GM18868 (cell line): ENCODE measurements at regions not wholly inside any gene's neighbourhood (a gene's known extent, or its start where the extent isn't known, plus 50 kb on each side); places are given as distances from the start of the nearest gene placed in this dataset.
"Not testable (repeated sequence)": the region's sequence is repeated elsewhere in the genome, so short reads cannot be mapped to it uniquely, and the experiment has no call there.

Source experiments
- ATAC-seq: cut with Tn5 transposase; IDR thresholded peaks from one replicate; pipeline ENCODE4 v1.9.1; 2021; ENCODE audit warnings: mild to moderate bottlenecking, moderate library complexity; ENCODE audit not compliant: unreplicated experiment

DNA sequence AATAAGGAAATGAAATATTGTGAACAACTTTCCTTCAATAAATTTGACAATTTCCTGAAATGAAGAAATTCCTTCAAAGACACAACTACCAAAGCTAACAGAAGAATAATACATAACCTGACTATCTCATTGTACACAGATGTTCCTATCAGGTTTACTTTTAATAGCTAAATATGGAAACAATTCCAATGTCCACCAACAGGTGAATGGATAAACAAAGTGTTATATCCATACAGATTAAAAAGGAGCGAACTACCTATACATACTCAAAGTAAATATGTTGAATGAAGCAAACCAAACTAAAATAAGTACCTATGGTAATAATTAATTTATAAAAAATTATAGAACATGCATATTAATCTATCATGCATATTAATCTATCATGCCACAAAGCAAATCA is 554.9 kb downstream of the PPP4R3C start:
- no peak for ATAC-seq

DNA sequence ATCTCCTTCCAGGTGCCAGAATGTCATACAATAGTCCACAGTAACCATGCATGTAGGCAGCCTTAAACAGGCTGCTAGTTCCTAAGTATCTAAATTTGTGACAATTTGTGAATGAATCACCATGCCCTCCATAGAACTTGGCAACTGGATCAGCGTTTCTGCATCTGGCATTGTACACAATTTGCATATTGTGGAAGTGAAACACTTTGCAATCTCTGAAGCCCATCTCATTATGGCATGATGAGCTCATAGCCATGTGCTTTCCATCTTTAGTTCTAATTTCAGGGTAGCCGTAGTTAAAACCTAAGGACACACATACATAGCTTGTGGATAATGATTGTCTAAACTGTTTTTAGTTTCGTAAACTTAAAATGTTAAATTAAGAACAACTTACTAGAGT is 573.6 kb downstream of the PPP4R3C start:
- no peak for ATAC-seq

GRCh38 chrX:26873736-26874135 is 589.4 kb downstream of the PPP4R3C start:
- no peak for ATAC-seq

GRCh38 chrX:26871967-26872366 is 591.2 kb downstream of the PPP4R3C start:
- ATAC-seq: no peak

DNA sequence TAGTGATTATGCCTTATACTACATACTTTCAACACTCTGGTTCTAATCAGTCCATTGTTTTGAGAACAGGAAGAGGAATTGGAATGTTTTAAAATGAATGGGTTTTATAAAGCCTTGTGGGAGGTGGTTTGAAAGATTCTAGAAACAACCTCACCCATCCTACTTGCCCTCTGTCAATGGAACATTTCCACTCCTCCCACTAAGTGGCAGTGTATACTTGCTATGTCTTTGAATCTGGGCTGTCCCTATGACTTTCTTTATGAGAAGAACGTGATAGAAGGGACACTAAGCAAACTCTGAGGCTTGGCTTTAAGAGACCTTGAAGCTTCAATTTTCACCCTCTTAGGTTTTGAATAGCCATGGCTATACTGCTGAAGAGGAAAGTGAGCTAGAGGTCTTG is 611.2 kb downstream of the PPP4R3C start:
- ATAC-seq: peak; percentile 95

GRCh38 chrX:26848511-26848910 is 614.6 kb downstream of the PPP4R3C start:
- ATAC-seq: no peak

GRCh38 chrX:26845056-26845455 is 618.1 kb downstream of the PPP4R3C start:
- no peak for ATAC-seq

DNA sequence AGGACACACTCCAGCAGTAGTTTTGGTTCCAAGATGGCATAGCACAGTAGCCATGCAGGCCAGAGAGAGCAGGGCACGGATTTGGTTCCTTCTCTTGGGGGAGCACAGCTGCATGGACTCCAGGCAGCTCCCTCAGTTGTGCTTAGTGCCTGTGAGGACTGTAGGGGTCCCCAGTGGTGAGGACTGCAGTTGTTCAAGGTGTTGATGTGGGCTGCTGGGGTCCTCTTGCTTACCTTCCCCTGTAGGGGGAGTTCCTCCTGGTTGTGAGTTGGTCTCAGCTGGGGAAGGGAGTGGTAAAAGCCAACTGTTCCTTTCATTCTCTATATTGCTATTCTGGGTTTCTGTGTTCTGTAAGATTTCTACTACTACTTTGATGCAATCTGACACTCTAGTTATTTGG is 606.5 kb downstream of the MAGEB5 start:
- ATAC-seq: no peak

DNA sequence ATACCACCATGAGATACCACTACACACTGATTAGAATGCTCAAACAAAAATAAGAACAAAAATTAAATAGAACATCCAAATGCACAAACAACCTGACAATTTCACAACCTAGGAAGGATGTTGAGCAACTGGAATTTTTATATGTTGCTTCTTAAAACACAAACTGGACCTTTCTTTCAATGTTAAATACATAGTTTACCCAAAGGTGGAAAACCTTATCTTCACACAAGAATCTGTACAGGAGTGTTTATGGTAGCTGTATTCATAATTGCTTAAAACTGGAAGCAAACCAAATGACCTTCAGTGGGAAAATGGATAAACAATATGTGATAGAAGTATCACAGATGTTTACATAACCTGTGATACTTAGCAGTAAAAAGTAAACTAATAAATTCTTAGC is 573.8 kb downstream of the MAGEB5 start:
- ATAC-seq: no peak

DNA sequence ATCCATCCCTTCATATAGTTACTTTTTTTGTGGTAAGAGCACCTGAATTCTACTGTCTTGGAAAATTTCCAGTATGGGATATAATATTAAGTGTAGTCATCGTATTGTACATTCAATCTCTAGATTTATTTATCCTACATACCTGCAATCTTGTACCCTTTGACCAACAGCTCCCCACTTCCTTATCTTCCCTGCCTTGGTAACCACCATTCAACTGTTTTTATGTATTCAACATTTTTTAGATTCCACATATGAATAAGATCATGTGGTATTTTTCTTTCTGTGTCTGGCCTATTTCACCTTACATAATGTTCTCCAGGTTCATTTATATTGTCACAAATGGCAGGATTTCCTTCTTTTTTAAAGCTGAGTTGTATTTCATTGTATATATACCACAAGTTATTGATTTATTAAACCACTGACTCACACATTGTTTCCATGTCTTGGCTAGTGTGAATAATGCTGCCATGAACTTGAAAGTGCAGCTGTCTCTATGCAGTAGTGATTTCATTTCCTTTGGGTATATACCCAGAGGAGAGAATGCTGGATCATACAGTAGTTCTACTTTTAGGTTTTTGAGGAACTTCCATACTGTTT is 572.5 kb downstream of the MAGEB5 start:
- ATAC-seq: no peak

- peak; percentile 83 for ATAC-seq
Observed at GRCh38 chrX:26783512-26784225, 567.7 kb downstream of the MAGEB5 start.

DNA sequence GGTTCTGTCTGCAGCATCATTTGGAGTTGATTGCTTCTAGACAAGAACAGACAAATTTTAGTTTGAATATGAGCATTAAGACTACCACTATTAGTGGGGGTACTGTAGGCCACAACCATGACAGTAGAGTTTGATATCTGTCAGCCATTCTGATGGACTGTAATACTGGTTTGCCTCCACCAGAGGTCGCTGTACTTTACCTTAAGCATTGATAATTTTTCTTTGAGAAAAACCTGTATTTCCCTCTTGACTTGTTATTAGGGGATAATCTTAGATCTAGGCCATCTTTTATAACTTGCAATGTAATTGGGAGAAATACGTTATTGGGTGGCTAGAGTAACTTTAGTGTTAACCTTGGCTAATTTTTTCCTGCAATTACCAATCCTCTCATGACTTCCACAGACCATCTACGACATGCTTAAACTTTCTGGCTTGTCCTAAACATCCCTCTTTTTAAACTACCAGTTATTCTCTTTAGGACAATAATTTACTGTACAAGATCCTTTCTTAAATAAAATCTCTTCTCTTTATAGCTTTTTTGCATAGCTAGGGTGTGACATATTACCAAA is 562.4 kb downstream of the MAGEB5 start:
- no peak for ATAC-seq

DNA sequence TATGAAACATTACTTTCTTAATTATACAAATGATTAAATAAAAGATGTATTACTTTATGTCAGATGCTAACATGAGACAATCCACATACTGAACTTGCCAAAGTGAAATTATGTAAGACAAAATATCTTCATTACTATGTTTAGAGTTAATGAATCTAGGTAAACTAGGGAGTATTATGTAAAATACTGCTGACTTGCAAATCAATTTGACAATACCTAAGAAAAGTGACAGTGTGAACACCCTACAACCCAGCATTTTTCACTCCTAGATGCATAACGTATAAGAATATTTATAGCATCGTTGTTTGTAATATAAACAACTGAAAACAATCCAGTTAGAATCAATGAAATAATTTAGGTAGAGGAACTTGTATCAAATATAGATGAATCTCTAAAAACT is 546.3 kb downstream of the MAGEB5 start:
- no peak for ATAC-seq

DNA sequence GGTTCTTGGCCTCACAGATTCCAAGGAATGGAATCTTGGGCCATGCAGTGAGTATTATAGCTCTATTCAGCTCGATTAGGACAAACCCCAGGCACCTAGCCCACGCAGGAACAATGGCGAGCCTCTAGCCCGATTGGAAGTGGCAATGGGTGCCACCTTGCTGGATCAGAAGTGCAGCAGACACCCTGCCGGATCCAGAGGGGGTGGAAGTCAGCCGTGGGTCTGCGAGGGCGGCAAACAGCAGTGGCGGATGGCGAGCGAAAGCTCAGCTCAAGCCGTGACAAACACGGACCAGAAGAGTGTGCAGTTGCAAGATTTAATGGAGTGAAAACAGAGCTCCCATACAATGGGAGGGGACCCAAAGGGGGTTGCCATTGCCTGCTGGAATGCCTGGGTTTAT is 539.8 kb downstream of the MAGEB5 start:
- ATAC-seq: not testable (repeated sequence)

DNA sequence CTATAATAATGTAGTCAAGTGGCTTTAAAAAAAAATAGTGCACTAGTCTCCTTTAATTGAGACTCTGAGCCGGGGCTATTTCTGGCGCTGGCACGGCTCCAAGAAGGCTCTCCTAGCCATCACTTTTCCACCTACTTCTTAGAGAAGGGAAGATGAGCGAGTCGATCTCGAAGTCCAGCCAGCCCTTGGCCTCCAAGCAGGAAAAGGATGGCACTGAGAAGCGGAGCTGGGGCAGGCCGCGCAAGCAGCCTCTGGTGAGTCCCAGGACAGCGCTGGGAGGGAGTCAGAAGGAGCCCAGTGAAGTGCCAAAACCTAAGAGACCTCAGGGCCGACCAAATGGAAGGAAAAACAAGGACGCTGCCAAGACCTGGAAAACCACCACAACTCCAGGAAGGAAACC is 531.9 kb downstream of the MAGEB5 start:
- ATAC-seq: no peak

DNA sequence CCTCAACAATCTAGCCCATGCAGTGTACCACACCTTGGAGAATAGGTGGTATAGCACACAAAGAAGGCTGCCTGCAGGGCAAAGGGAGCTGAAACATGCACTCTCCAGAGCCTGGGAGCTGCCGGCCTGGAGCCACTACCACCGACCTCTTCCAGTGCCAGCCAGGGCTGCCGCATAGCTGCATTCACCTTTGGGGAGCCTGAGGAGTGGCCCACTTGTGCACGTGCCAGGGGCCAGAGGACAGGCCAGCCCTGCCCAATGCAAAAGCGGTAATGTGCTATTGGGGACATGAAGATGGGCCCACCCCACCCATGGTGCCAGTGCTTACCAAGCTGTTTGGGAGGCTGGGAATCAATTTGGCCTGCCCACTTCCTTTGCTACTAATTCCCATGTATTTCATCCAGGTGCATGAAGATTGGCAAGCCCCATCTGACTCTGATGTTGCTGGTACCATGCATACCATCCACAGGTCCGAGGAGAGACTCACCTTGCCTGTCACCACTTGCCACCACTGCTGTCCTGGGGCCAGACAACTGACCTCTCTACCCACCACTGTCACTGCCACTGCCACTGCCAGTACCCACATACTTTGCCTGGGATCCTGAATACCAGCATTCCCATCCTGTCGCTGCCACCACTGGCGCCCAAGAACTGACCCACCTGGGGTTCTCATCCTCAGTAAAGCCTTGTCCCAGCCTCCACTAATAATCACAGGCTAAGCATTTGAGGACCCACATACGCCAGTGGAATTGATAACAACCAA is 506.9 kb downstream of the MAGEB5 start:
- no peak for ATAC-seq

GRCh38 chrX:26672571-26672970 is 456.6 kb downstream of the MAGEB5 start:
- no peak for ATAC-seq

DNA sequence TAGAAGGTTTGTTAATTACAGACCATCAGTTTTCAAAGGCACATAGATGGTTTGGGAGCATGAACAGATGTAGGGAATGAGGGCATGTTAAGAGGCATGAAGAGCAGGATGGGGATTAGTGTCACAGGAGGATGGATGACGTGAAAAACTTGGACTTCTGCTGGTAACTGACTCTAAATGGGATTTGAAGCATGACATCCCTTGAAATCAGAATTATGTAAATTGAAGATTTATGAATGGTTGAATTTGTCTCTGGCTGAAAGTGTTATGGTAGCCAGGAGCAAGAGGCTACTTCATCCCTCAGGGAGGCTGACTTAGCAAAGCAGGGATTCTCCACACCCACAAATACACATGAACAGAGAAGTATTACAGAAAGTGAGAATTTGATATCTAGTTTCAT is 454.6 kb downstream of the MAGEB5 start:
- ATAC-seq: no peak

DNA sequence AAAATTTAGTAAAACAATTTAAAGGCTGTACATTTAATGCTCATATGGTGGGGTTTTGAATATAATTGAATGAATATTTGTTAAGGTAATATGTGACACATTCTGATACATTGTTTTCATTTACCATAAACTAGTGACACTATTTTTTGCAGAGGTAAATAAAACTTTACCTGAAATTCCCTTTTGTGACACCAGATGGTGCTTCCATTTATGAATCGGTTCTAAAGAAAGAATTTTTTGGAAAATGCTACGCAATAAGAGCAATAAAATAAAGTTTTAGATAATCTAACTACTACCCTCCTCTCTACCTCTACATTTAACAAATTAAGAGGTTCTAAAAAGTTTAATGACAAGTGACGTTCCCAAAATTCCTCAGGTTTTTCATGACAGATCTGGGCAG is 448.9 kb downstream of the MAGEB5 start:
- no peak for ATAC-seq

DNA sequence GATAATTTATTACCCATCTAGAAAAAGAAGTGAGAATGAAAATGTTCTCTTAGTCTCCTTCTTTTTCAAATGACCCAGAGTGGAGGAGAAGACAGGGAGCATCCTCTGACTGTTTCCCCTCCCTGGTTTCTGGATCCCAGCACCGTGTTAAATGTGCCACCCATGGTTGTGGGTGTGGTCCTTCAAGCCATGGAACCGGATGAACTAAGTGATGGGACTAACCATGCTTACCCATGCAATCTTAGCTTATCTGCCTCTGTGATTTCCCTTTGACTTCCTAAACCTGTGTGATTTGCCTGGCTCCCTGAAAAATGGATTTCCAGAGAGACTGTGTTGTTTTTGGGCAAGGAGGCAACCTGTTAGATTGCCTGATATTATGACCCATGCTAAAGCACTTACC is 437.1 kb downstream of the MAGEB5 start:
- ATAC-seq: no peak

- ATAC-seq: no peak
Observed at GRCh38 chrX:26651755-26652154, 435.8 kb downstream of the MAGEB5 start.

DNA sequence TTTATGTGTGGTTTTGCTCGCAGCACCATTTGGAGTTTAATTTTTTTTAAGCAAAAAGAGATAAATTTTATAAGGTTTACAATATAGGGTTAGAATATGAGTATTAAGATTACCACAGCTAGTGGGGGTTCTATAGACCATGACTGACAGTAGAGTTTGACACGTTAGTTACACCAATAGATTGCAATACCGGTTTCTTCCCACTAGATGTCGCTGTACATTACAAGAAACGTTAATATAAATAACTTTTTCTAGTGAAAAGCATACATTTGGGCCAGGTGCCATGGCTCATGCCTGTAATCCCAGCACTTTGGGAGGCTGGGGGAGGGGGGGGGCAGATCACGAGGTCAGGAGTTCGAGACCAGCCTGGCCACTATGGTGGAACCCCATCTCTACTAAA is 433.6 kb downstream of the MAGEB5 start:
- ATAC-seq: no peak
